GM18498 (cell line): ENCODE measurements at regions not wholly inside any gene's neighbourhood (a gene's known extent, or its start where the extent isn't known, plus 50 kb on each side); places are given as distances from the start of the nearest gene placed in this dataset.

Experiments used
- ATAC-seq: cut with Tn5 transposase; IDR thresholded peaks from one replicate; pipeline ENCODE4 v1.9.1; 2021; ENCODE audit warnings: mild to moderate bottlenecking, moderate library complexity; ENCODE audit not compliant: unreplicated experiment

GRCh38 chr6:137751768-137752560 lies 115.1 kb upstream of the TNFAIP3 start:
- ATAC-seq: no peak

DNA sequence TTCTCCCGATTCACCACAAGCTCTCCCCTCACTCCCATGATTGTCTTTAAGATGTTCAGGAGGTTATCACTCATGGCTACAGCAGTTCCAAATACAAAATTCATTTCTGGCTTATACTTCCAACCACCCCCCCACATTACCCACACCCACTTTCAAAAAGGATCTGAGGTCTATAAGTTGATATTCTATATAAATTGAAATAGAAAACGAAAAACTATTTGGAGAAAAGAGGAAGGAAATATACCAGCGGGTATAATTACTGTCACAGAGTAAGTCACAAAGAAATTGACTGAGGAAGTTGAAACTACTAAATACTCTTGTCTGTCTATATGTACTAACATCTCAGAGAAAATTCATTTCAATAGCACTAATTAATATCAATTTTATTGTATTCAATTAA lies 112.7 kb upstream of the TNFAIP3 start:
- ATAC-seq: peak; percentile 72

- ATAC-seq: peak; percentile 30
Measured at GRCh38 chr6:137754866-137755265, 112.2 kb upstream of the TNFAIP3 start.

GRCh38 chr6:137755284-137755683 lies 111.8 kb upstream of the TNFAIP3 start:
- no peak for ATAC-seq

- no peak for ATAC-seq
Measured at GRCh38 chr6:137756788-137757187, 110.3 kb upstream of the TNFAIP3 start.

DNA sequence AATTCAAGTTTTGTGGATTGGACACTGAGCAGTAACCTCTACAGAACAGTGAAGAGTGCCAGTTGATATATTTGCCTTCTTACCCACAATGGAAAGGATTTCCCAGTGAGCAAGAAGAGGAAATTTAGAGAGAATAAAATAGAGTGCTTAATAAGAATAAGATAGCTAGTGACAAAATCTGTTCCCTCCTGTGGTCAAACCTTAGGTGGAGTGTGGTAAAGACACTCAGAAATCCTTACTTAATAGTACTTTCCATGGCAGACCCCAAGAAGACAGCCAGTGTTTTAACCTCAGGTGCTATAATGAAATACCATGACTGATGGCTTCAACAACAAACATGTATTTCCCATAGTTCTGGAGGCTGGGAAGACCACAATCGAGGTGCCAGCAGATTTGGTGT lies 108.4 kb upstream of the TNFAIP3 start:
- ATAC-seq: no peak

DNA sequence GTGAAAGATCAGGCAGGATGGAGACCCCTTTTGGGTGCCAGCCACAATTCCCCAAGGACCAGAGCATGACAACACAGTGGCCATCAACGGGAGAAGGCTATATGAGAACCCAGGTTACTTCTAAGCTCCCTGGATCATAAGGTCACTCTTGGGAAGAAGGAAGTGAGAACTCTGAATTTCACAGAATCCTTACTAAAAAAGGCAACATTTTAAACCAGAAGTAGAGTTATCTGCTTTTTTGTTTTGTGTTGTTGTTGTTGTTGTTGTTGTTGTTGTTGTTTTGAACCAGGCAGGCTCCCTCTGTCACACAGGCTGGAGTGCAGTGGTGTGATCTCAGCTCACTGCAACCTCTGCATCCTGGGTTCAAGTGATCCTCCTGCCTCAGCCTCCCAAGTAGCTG lies 107.4 kb upstream of the TNFAIP3 start:
- no peak for ATAC-seq

GRCh38 chr6:137761072-137761471 lies 106.0 kb upstream of the TNFAIP3 start:
- ATAC-seq: no peak

- no peak for ATAC-seq
Measured at GRCh38 chr6:137761487-137761886, 105.6 kb upstream of the TNFAIP3 start.

- no peak for ATAC-seq
Measured at GRCh38 chr6:137762168-137763090, 104.6 kb upstream of the TNFAIP3 start.

- no peak for ATAC-seq
Measured at GRCh38 chr6:137763436-137763835, 103.6 kb upstream of the TNFAIP3 start.

- ATAC-seq: no peak
Measured at GRCh38 chr6:137763886-137764285, 103.2 kb upstream of the TNFAIP3 start.

DNA sequence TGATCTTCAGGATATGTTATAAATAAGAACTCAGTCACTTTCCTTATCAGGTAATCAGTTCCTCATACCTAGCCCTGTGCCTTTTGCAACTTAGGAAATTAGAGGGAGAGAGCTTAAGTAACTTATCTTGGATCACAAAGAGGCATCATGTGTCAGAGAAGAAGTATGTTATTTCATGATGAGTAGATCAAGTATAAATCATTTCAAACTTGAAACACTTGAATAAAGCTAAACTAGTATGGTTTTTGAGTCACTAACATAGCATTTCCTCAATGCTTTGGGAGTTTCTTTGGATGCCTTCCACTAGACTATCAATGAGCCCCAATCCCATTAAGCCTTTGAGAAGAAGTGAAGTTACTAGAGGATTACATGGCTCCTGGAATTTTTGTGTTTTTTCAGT lies 102.6 kb upstream of the TNFAIP3 start:
- ATAC-seq: no peak

DNA sequence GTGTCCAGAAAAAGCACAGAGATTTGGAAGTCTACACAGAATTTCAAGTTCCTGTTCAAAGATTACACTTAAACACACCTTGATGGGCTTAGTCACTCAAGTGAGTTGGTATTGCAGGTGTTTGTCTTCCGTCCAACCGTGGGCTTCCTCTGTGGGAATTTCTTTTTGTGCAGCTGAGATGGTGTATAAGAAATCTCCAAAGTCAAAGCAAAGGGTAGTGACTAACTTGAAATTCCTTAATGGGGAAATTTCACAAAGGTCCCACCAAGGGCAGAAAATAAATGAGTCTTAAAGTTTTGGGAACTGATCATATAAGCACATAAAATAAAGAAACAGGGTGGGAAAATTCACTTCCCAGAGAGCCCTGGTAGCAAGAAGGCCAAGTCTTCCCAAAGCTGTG lies 102.0 kb upstream of the TNFAIP3 start:
- no peak for ATAC-seq

- ATAC-seq: no peak
Measured at GRCh38 chr6:137766596-137767370, 100.3 kb upstream of the TNFAIP3 start.

DNA sequence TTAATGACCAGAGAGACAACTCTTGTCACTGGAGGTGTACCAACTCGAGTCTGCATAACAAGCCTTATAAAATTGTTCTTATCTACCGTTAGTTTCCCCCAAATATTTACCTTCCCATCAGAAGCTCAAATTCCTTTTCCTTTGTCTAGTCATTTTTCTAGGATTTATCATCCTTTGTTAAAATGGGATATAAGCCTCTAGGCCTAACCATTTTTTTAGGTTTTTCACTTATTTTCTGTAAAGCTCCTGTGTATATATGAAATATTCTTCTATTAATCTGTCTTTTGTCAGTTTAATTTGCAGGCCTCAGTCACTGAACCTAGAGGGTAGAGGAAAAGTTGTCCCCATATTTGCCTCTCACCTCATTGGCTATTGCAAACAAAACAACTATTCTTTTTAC lies 99.6 kb upstream of the TNFAIP3 start:
- ATAC-seq: no peak

GRCh38 chr6:137767911-137768690 lies 99.0 kb upstream of the TNFAIP3 start:
- peak; percentile 82 for ATAC-seq

- ATAC-seq: no peak
Measured at GRCh38 chr6:137768935-137769334, 98.1 kb upstream of the TNFAIP3 start.

- ATAC-seq: no peak
Measured at GRCh38 chr6:137769797-137770362, 97.2 kb upstream of the TNFAIP3 start.
